H1 (cell line): ENCODE measurements at regions not wholly inside any gene's neighbourhood (a gene's known extent, or its start where the extent isn't known, plus 50 kb on each side); places are given as distances from the start of the nearest gene placed in this dataset.

Source experiments
- CTCF ChIA-PET: fragments of 300-600 bp; sonication (Branson Sonifier 250); formaldehyde crosslinking; loops from one replicate; lab custom pipeline; 2021; ENCODE audit not compliant: partially characterized antibody; lab: Charles Lee
- POLR2A ChIA-PET: fragments of 300-600 bp; sonication (Branson Sonifier 250); formaldehyde crosslinking; loops from one replicate; lab custom pipeline; 2021; ENCODE audit warnings: inconsistent platforms; ENCODE audit not compliant: partially characterized antibody; lab: Charles Lee
- DNase-seq, 2 experiments: peaks; one replicate each; pipeline versions ENCODE4 v3.0.0 to v3.0.0-alpha.2; 2010 to 2022; ENCODE audit warnings: low spot score in 2 of 2, low read depth in 1 of 2, mixed read lengths in 1 of 2
- FAIRE-seq: peaks from 2 replicates; lab custom pipeline; 2011; peaks lifted over from hg19 to GRCh38; lab: Jason Lieb, UNC
- H2AFZ ChIP-seq: 2 replicates; pipeline ENCODE4 v1.8.1; 2012; ENCODE audit warnings: low read length, inconsistent platforms
- H2AK5ac ChIP-seq: 2 replicates; pipeline ENCODE4 v1.6.1; 2013; ENCODE audit warnings: low read depth, low read length
- H2BK120ac ChIP-seq: replicated peaks from 2 replicates; pipeline ENCODE3; 2013; ENCODE audit warnings: low read depth, low read length, inconsistent platforms
- H2BK12ac ChIP-seq: 2 replicates; pipeline ENCODE4 v1.6.1; 2013; ENCODE audit warnings: low read depth, low read length
- H2BK15ac ChIP-seq: 2 replicates; pipeline ENCODE4 v1.6.1; 2013; ENCODE audit warnings: low read length
- H2BK20ac ChIP-seq: 2 replicates; pipeline ENCODE4 v1.6.1; 2013; ENCODE audit warnings: low read length
- H2BK5ac ChIP-seq: 2 replicates; pipeline ENCODE4 v1.6.1; 2013; ENCODE audit warnings: low read depth, low read length
- H3K14ac ChIP-seq: 2 replicates; pipeline ENCODE4 v1.6.1; 2013; ENCODE audit warnings: inconsistent platforms; ENCODE audit not compliant: insufficient read length
- H3K18ac ChIP-seq: 2 replicates; pipeline ENCODE4 v1.6.1; 2013; ENCODE audit warnings: low read length; ENCODE audit errors: extremely low read depth
- H3K23ac ChIP-seq: 2 replicates; pipeline ENCODE4 v1.6.1; 2013; ENCODE audit warnings: inconsistent platforms; ENCODE audit not compliant: insufficient read length
- H3K23me2 ChIP-seq: 2 replicates; pipeline ENCODE4 v1.6.1; 2013; ENCODE audit warnings: low read depth, low read length
- H3K27ac ChIP-seq: 2 replicates; pipeline ENCODE4 v1.6.1; 2011; ENCODE audit warnings: low read depth, low read length, inconsistent platforms
- H3K27me3 ChIP-seq, 4 experiments: replicated peaks in 1 of 4; 1 replicate in 1 of 4; 2 replicates in 3 of 4; pipeline versions ENCODE4 v1.6.1 to v1.8.1; 2011 to 2013; ENCODE audit warnings: low read length in 3 of 4, mild to moderate bottlenecking in 3 of 4, inconsistent platforms in 2 of 4, mixed read lengths in 2 of 4, moderate library complexity in 1 of 4; ENCODE audit not compliant: control insufficient read depth in 3 of 4, insufficient read depth in 3 of 4; ENCODE audit errors: extremely low read depth in 1 of 4
- H3K36me3 ChIP-seq, 4 experiments: 2 replicates each; pipeline versions ENCODE4 v1.6.1 to v1.8.1; 2011 to 2013; ENCODE audit warnings: mild to moderate bottlenecking in 4 of 4, low read length in 3 of 4, moderate library complexity in 2 of 4, control low read depth in 1 of 4, inconsistent platforms in 1 of 4; ENCODE audit not compliant: insufficient read depth in 4 of 4, control insufficient read depth in 2 of 4
- H3K4ac ChIP-seq: replicated peaks from 2 replicates; pipeline ENCODE3; 2013; ENCODE audit warnings: low read length, low read depth, mixed read lengths, inconsistent platforms; ENCODE audit not compliant: insufficient read length
- H3K4me1 ChIP-seq, 4 experiments: replicated peaks in 1 of 4; 1 replicate in 1 of 4; 2 replicates in 3 of 4; pipeline versions ENCODE4 v1.6.1 to v1.8.1; 2011 to 2013; ENCODE audit warnings: low read length in 3 of 4, inconsistent platforms in 2 of 4, mixed read lengths in 1 of 4; ENCODE audit not compliant: insufficient read depth in 4 of 4, control insufficient read depth in 3 of 4
- H3K4me2 ChIP-seq, 2 experiments: 2 replicates each; pipeline versions ENCODE4 v1.6.1 to v1.8.1; 2011 to 2013; ENCODE audit warnings: low read depth in 2 of 2, low read length in 2 of 2, control low read depth in 1 of 2, inconsistent platforms in 1 of 2, mild to moderate bottlenecking in 1 of 2; ENCODE audit not compliant: insufficient read depth in 1 of 2
- H3K4me3 ChIP-seq, 4 experiments: fragments of 200-600, 300-600 bp in 1 of 4; sonication (generic), shearing (Covaris generic), sonication (Bioruptor Twin) in 1 of 4; 2 replicates each; pipeline versions ENCODE4 v1.5.1 to v1.8.1; 2011 to 2016; ENCODE audit warnings: low read length in 4 of 4, low read depth in 3 of 4, control low read depth in 2 of 4, inconsistent platforms in 2 of 4, mild to moderate bottlenecking in 2 of 4, mixed read lengths in 1 of 4, moderate library complexity in 1 of 4; ENCODE audit not compliant: insufficient read depth in 2 of 4; ENCODE audit errors: extremely low read depth in 1 of 4
- H3K56ac ChIP-seq: replicated peaks from 2 replicates; pipeline ENCODE3; 2013; ENCODE audit warnings: low read depth, mild to moderate bottlenecking, mixed read lengths, low read length, inconsistent platforms; ENCODE audit not compliant: insufficient read length
- H3K79me1 ChIP-seq: 2 replicates; pipeline ENCODE4 v1.6.1; 2013; ENCODE audit warnings: low read depth, low read length, control low read depth
- H3K79me2 ChIP-seq, 2 experiments: 2 replicates each; pipeline versions ENCODE4 v1.6.1 to v1.8.1; 2012 to 2013; ENCODE audit warnings: low read length in 2 of 2, mild to moderate bottlenecking in 2 of 2, inconsistent platforms in 1 of 2; ENCODE audit not compliant: insufficient read depth in 2 of 2, control insufficient read depth in 1 of 2
- H3K9ac ChIP-seq, 4 experiments: replicated peaks in 1 of 4; 1 replicate in 1 of 4; 2 replicates in 3 of 4; pipeline versions ENCODE4 v1.6.1 to v1.8.1; 2011 to 2013; ENCODE audit warnings: low read depth in 3 of 4, low read length in 3 of 4, control low read depth in 2 of 4, mild to moderate bottlenecking in 2 of 4, moderate library complexity in 2 of 4, inconsistent platforms in 1 of 4; ENCODE audit errors: extremely low read depth in 1 of 4
- H3K9me3 ChIP-seq, 2 experiments: 2 replicates each; pipeline versions ENCODE4 v1.6.1 to v1.8.1; 2012 to 2013; ENCODE audit warnings: mild to moderate bottlenecking in 2 of 2, moderate library complexity in 2 of 2, control low read depth in 1 of 2, inconsistent platforms in 1 of 2, low read depth in 1 of 2, low read length in 1 of 2, mixed read lengths in 1 of 2; ENCODE audit not compliant: insufficient read depth in 2 of 2
- H4K20me1 ChIP-seq, 2 experiments: replicated peaks in 1 of 2; 2 replicates each; pipeline versions ENCODE3 to v1.8.1; 2011 to 2013; ENCODE audit warnings: inconsistent platforms in 2 of 2, low read length in 2 of 2, mild to moderate bottlenecking in 1 of 2; ENCODE audit not compliant: insufficient read depth in 2 of 2, control insufficient read depth in 1 of 2
- H4K5ac ChIP-seq: 2 replicates; pipeline ENCODE4 v1.6.1; 2013; ENCODE audit warnings: low read length, low read depth, mixed read lengths, inconsistent platforms; ENCODE audit not compliant: insufficient read length
- H4K8ac ChIP-seq: 2 replicates; pipeline ENCODE4 v1.8.0; 2013; ENCODE audit warnings: mild to moderate bottlenecking, moderate library complexity, low read length, inconsistent platforms; ENCODE audit not compliant: insufficient read depth; ENCODE audit errors: extremely low read depth
- H4K91ac ChIP-seq: replicated peaks from 2 replicates; pipeline ENCODE3; 2013; ENCODE audit warnings: low read length, mixed read lengths, inconsistent platforms; ENCODE audit not compliant: insufficient read length
- POLR2A ChIP-seq, 2 experiments: IDR thresholded peaks; 1 replicate in 1 of 2; 2 replicates in 1 of 2; pipeline ENCODE4 v1.6.1; 2011; ENCODE audit warnings: low read depth in 2 of 2, low read length in 2 of 2, mild to moderate bottlenecking in 2 of 2; ENCODE audit errors: control extremely low read depth in 1 of 2
- POLR2AphosphoS5 ChIP-seq: IDR thresholded peaks from 2 replicates; pipeline ENCODE4 v1.6.1; 2011; ENCODE audit warnings: low read depth, low read length
- SRF ChIP-seq: IDR thresholded peaks from 2 replicates; pipeline ENCODE4 v1.6.1; 2011; ENCODE audit warnings: mild to moderate bottlenecking, low read depth, low read length, moderate library complexity
- WGBS, 2 experiments: shearing (Covaris generic) in 1 of 2; methylation state at CpG; one replicate each; pipeline versions ENCODE4 v1.1.6 to v1.1.7; 2013 to 2015; ENCODE audit warnings: low lambda C conversion rate in 2 of 2, mixed read lengths in 2 of 2, inconsistent platforms in 1 of 2, low coverage in 1 of 2, missing lambda C conversion rate in 1 of 2; ENCODE audit not compliant: insufficient replicate concordance in 2 of 2, insufficient coverage in 1 of 2, insufficient read length in 1 of 2; ENCODE audit errors: extremely low coverage in 1 of 2, missing lambda C conversion rate in 1 of 2; 5-methylcytosine and 5-hydroxymethylcytosine counted together

DNA sequence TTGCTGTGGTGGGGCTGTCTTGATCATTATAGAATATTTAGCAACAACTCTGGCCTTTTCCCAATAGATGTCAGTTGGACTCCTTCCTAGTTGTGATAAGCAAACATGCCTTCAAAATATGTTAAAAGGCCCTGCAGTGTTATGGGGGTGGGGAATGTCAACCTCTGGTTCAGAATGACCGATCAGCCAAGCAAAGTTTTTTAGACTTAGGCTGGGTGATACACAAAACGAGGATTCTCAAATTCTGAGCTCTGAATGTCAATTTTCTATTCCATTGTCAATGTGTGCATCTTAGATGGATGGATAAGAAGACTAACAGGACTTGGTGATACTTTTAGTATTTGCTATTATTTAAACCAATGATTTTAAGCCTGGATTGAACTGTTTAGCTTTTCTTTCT is 940.0 kb upstream of the GRIA3 start:
- no peak overlapping the region for H2BK120ac ChIP-seq
- no peak overlapping the region for H3K4me3 ChIP-seq
- peaks cover 0 to 2% of the 10 kb centered on the region in 2 experiments for H4K20me1 ChIP-seq
- no peak overlapping the region for H3K56ac ChIP-seq
- no peak overlapping the region for H2BK5ac ChIP-seq
- no peak overlapping the region for H2AFZ ChIP-seq
- H3K23me2 ChIP-seq, result no peaks in the 10 kb centered on the region
- H4K5ac ChIP-seq, result no peak overlapping the region
- H3K18ac ChIP-seq, result no peak overlapping the region
- no peak overlapping the region for H3K23ac ChIP-seq
- no peak overlapping the region for H2BK20ac ChIP-seq
- no peak overlapping the region for H2BK15ac ChIP-seq
- no peaks in the 10 kb centered on the region for H3K79me1 ChIP-seq
- H3K4me1 ChIP-seq, result no peaks in the 10 kb centered on the region; a peak in 1 of 7 replicates
- ChIA-PET CTCF (interaction anchor here (1.7 kb wide), 1 partner anchor 8 kb away, joined by 6 read pairs; no protein-coding TSS in a partner anchor), POLR2A (interaction anchor here (0.6 to 2.9 kb wide), 6 partner anchors 9 to 394 kb away, joined by 3 to 17 read pairs (median 4); no protein-coding TSS in a partner anchor)
- no peaks in the 10 kb centered on the region for H3K79me2 ChIP-seq
- H3K4me2 ChIP-seq, result no peak overlapping the region
- DNase-seq (no peak), FAIRE-seq (peak; percentile 24)
- no peak overlapping the region for H3K14ac ChIP-seq
- no peak overlapping the region for H4K91ac ChIP-seq
- no peak overlapping the region for H2AK5ac ChIP-seq
- no peaks in the 10 kb centered on the region for H3K9me3 ChIP-seq
- H3K36me3 ChIP-seq, result peaks cover 0 to 43% (median 7%) of the 10 kb centered on the region in 4 experiments; a peak in 5 of 8 replicates
- no peak overlapping the region for H4K8ac ChIP-seq
- H3K4ac ChIP-seq, result no peak overlapping the region
- no peak overlapping the region for H3K27ac ChIP-seq
- H2BK12ac ChIP-seq, result no peak overlapping the region
- 79% methylated on average over 2 of the region's 2 CpGs; no CpG with 5 or more reads in 1 of the 2 experiments for WGBS, 2 experiments
- no peak overlapping the region for H3K9ac ChIP-seq
- TF ChIP-seq POLR2A (IDR thresholded peaks at IDR 0.05; ENCODE audit: control extremely low read depth in 1 of 2, low read depth in 2 of 2, low read length in 2 of 2) (peak in 1 of 2 experiments; percentile 79; a peak in 2 of 3 replicates), POLR2AphosphoS5 (peak; percentile 65; the same call in 1 of the 2 replicates), SRF (no peak)
- no peaks in the 10 kb centered on the region for H3K27me3 ChIP-seq
